ENCODE measurements at regions not wholly inside any gene's neighbourhood (a gene's known extent, or its start where the extent isn't known, plus 50 kb on each side); places are given as distances from the start of the nearest gene placed in this dataset.
"Not testable (repeated sequence)": the region's sequence is repeated elsewhere in the genome, so short reads cannot be mapped to it uniquely, and the experiment has no call there.

GRCh38 chr1:173352635-173353034 is 124.5 kb upstream of the PRDX6 start:
- TF ChIP-seq CTCF (IDR thresholded peaks at IDR 0.05); POLR2AphosphoS5 (IDR thresholded peaks at IDR 0.05; ENCODE audit: low read depth, low read length); TCF7L2 (IDR thresholded peaks at IDR 0.05; ENCODE audit: low read depth, low read length): not testable (repeated sequence)
- TF ChIP-seq, protein P1, sequence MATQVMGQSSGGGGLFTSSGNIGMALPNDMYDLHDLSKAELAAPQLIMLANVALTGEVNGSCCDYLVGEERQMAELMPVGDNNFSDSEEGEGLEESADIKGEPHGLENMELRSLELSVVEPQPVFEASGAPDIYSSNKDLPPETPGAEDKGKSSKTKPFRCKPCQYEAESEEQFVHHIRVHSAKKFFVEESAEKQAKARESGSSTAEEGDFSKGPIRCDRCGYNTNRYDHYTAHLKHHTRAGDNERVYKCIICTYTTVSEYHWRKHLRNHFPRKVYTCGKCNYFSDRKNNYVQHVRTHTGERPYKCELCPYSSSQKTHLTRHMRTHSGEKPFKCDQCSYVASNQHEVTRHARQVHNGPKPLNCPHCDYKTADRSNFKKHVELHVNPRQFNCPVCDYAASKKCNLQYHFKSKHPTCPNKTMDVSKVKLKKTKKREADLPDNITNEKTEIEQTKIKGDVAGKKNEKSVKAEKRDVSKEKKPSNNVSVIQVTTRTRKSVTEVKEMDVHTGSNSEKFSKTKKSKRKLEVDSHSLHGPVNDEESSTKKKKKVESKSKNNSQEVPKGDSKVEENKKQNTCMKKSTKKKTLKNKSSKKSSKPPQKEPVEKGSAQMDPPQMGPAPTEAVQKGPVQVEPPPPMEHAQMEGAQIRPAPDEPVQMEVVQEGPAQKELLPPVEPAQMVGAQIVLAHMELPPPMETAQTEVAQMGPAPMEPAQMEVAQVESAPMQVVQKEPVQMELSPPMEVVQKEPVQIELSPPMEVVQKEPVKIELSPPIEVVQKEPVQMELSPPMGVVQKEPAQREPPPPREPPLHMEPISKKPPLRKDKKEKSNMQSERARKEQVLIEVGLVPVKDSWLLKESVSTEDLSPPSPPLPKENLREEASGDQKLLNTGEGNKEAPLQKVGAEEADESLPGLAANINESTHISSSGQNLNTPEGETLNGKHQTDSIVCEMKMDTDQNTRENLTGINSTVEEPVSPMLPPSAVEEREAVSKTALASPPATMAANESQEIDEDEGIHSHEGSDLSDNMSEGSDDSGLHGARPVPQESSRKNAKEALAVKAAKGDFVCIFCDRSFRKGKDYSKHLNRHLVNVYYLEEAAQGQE (IDR thresholded peaks at IDR 0.05; ENCODE audit: insufficient read depth in 1 of 2, low read depth in 2 of 2, low read length in 1 of 2), result not testable (repeated sequence)
